IMR-90 (cell line): ENCODE measurements at regions not wholly inside any gene's neighbourhood (a gene's known extent, or its start where the extent isn't known, plus 50 kb on each side); places are given as distances from the start of the nearest gene placed in this dataset.

Experiments used
- ATAC-seq: fragments of 200-7000 bp; cut with Tn5 transposase; 2 replicates; pipeline ENCODE4 v1.9.1; 2020; ENCODE audit warnings: low read depth, mild to moderate bottlenecking, moderate library complexity
- BruUV-seq: library from RNA; stranded (reverse); fragments of 400-500 nt; replicated peaks from 2 replicates; lab custom pipeline; 2021; lab: Mats Ljungman, UMichigan
- CTCF ChIA-PET: fragments of 300-600 bp; formaldehyde crosslinking; extraction: SDS; loops from one replicate; lab custom pipeline; 2021; ENCODE audit warnings: antibody characterized with exemption; lab: Yijun Ruan, JAX
- POLR2A ChIA-PET: fragments of 300-600 bp; sonication (Branson Sonifier 250); formaldehyde crosslinking; loops from one replicate; lab custom pipeline; 2022; ENCODE audit warnings: antibody characterized with exemption; ENCODE audit not compliant: unreplicated experiment; lab: Charles Lee
- DNase-seq: peaks from one replicate; pipeline ENCODE4 v3.0.0; 2013
- H2AFZ ChIP-seq: replicated peaks from 2 replicates; pipeline ENCODE3; 2013; ENCODE audit warnings: low read length, mild to moderate bottlenecking; ENCODE audit not compliant: poor library complexity
- H2AK5ac ChIP-seq: 2 replicates; pipeline ENCODE4 v1.6.1; 2013; ENCODE audit warnings: low read depth, low read length, inconsistent platforms
- H2AK9ac ChIP-seq: replicated peaks from 2 replicates; pipeline ENCODE3; 2013; ENCODE audit warnings: mild to moderate bottlenecking, low read depth, low read length, moderate library complexity; ENCODE audit not compliant: poor library complexity
- H2BK120ac ChIP-seq: 2 replicates; pipeline ENCODE4 v1.6.1; 2013; ENCODE audit warnings: low read depth, low read length, inconsistent platforms
- H2BK15ac ChIP-seq: 3 replicates; pipeline ENCODE4 v1.6.1; 2013; ENCODE audit warnings: low read depth, low read length, inconsistent platforms
- H2BK20ac ChIP-seq: 2 replicates; pipeline ENCODE4 v1.6.1; 2013; ENCODE audit warnings: low read depth, mild to moderate bottlenecking, inconsistent platforms, low read length, moderate library complexity
- H2BK5ac ChIP-seq: 2 replicates; pipeline ENCODE4 v1.6.1; 2013; ENCODE audit warnings: mild to moderate bottlenecking, low read depth, low read length, inconsistent platforms; ENCODE audit not compliant: poor library complexity, severe bottlenecking
- H3K14ac ChIP-seq: replicated peaks from 2 replicates; pipeline ENCODE4 v1.6.1; 2013; ENCODE audit warnings: low read depth, low read length, inconsistent platforms
- H3K18ac ChIP-seq: 2 replicates; pipeline ENCODE4 v1.6.1; 2013; ENCODE audit warnings: low read depth, low read length, control low read depth
- H3K23ac ChIP-seq: 2 replicates; pipeline ENCODE4 v1.6.1; 2013; ENCODE audit warnings: low read depth, low read length, inconsistent platforms
- H3K27ac ChIP-seq: 2 replicates; pipeline ENCODE4 v1.5.1; 2013; ENCODE audit warnings: mild to moderate bottlenecking, control low read depth, low read length; ENCODE audit not compliant: insufficient read depth
- H3K27me3 ChIP-seq: 2 replicates; pipeline ENCODE4 v1.6.1; 2013; ENCODE audit warnings: low read length; ENCODE audit not compliant: control insufficient read depth, insufficient read depth
- H3K36me3 ChIP-seq: 2 replicates; pipeline ENCODE4 v1.6.1; 2013; ENCODE audit warnings: low read length, mixed read lengths; ENCODE audit not compliant: control insufficient read depth, insufficient read depth
- H3K4ac ChIP-seq: 2 replicates; pipeline ENCODE4 v1.6.1; 2013; ENCODE audit warnings: low read depth, low read length, inconsistent platforms
- H3K4me1 ChIP-seq: 2 replicates; pipeline ENCODE4 v1.6.1; 2013; ENCODE audit warnings: low read length, mixed read lengths; ENCODE audit not compliant: control insufficient read depth, insufficient read depth
- H3K4me2 ChIP-seq: 2 replicates; pipeline ENCODE4 v1.6.1; 2013; ENCODE audit warnings: low read depth, mild to moderate bottlenecking, control low read depth, low read length, moderate library complexity
- H3K4me3 ChIP-seq: 2 replicates; pipeline ENCODE4 v1.5.1; 2013; ENCODE audit warnings: low read depth, mild to moderate bottlenecking, control low read depth, low read length, moderate library complexity; ENCODE audit not compliant: insufficient read depth
- H3K56ac ChIP-seq: 2 replicates; pipeline ENCODE4 v1.6.1; 2013; ENCODE audit warnings: low read length, inconsistent platforms; ENCODE audit not compliant: insufficient read depth; ENCODE audit errors: extremely low read depth
- H3K79me1 ChIP-seq, 2 experiments: 2 replicates each; pipeline ENCODE4 v1.6.1; 2013; ENCODE audit warnings: low read length in 2 of 2, inconsistent platforms in 1 of 2, low read depth in 1 of 2
- H3K9ac ChIP-seq: 2 replicates; pipeline ENCODE4 v1.6.1; 2013; ENCODE audit warnings: low read depth, low read length, control low read depth
- H3K9me1 ChIP-seq: 2 replicates; pipeline ENCODE4 v1.6.1; 2013; ENCODE audit warnings: low read length, inconsistent platforms; ENCODE audit not compliant: insufficient read depth
- H3K9me3 ChIP-seq: 2 replicates; pipeline ENCODE4 v1.6.1; 2013; ENCODE audit warnings: low read length; ENCODE audit not compliant: control insufficient read depth, insufficient read depth
- H4K20me1 ChIP-seq: 2 replicates; pipeline ENCODE4 v1.6.1; 2013; ENCODE audit warnings: low read length, inconsistent platforms; ENCODE audit not compliant: insufficient read depth
- H4K5ac ChIP-seq: 2 replicates; pipeline ENCODE4 v1.6.1; 2013; ENCODE audit warnings: mild to moderate bottlenecking, low read depth, low read length, control low read depth
- H4K8ac ChIP-seq, 2 experiments: 2 replicates each; pipeline ENCODE4 v1.6.1; 2013; ENCODE audit warnings: low read depth in 2 of 2, low read length in 2 of 2, control low read depth in 1 of 2, inconsistent platforms in 1 of 2
- H4K91ac ChIP-seq: 2 replicates; pipeline ENCODE4 v1.6.1; 2013; ENCODE audit warnings: low read depth, low read length, inconsistent platforms; ENCODE audit not compliant: insufficient read depth
- BHLHE40 ChIP-seq: fragments of 150-350 bp; IDR thresholded peaks from 2 replicates; pipeline ENCODE4 v1.6.1; 2016; ENCODE audit warnings: mild to moderate bottlenecking, low read depth, low read length
- WGBS, 2 experiments: methylation state at CpG; one replicate each; pipeline versions ENCODE4 v1.1.5 to v1.1.7; 2013; ENCODE audit warnings: missing lambda C conversion rate in 2 of 2; ENCODE audit not compliant: insufficient read length in 1 of 2; ENCODE audit errors: extremely low coverage in 2 of 2; 5-methylcytosine and 5-hydroxymethylcytosine counted together
- dilution Hi-C: fragments of 300-500 bp; cut with HindIII; formaldehyde crosslinking; loops from one replicate; pipeline ENCODE4 v1.14.3; 2018; ENCODE audit warnings: low sequenced_read_pairs; ENCODE audit not compliant: unreplicated experiment
- in situ Hi-C: fragments of 300-500 bp; cut with MboI; formaldehyde crosslinking; loops from 3 replicates; pipeline ENCODE4 v1.14.3; 2019; ENCODE audit warnings: low sequenced_read_pairs, inconsistent platforms, mixed read lengths
- intact Hi-C: fragments of 100-400 bp; cut with micrococcal nuclease; formaldehyde crosslinking; loops from 2 replicates; pipeline ENCODE4 v1.10.0; 2022

DNA sequence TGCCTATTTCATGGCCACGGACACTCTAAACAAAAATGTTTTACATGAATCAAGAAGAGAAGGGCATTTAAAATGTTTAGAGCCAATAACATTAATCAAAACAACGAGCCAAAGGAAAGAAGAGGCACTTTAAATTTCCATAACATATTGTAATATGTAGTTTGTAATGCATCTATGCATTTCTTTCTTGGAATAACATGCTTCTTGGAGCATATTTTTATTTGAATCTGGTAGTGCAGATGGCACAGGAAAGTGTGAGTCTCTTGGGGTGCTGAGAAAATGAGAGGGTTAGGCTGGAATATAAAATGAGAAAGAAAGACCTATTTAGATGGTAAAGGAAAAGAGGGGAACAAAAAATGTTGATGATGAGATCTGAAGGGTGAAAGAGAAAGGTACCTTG, 305.4 kb downstream of the BTBD3 start:
- H2AFZ ChIP-seq = no peak overlapping the region
- no peaks in the 10 kb centered on the region for H4K20me1 ChIP-seq
- no peaks in the 10 kb centered on the region for H3K4me1 ChIP-seq
- no peak overlapping the region for H2AK9ac ChIP-seq
- H3K14ac ChIP-seq = no peak overlapping the region
- H2BK15ac ChIP-seq = no peak overlapping the region
- ChIA-PET CTCF (no interaction called here), POLR2A (no interaction called here)
- no peak overlapping the region for H2BK5ac ChIP-seq
- intact Hi-C loops = no loop called here
- H3K9me3 ChIP-seq = no peaks in the 10 kb centered on the region
- no peak overlapping the region for H4K91ac ChIP-seq
- H3K9ac ChIP-seq = no peak overlapping the region
- H2BK120ac ChIP-seq = no peak overlapping the region
- H4K8ac ChIP-seq = no peak overlapping the region
- DNase-seq (no peak), ATAC-seq (no peak)
- H3K4me3 ChIP-seq = no peak overlapping the region
- no peaks in the 10 kb centered on the region for H3K9me1 ChIP-seq
- no peaks in the 10 kb centered on the region for H3K79me1 ChIP-seq
- H3K36me3 ChIP-seq = no peaks in the 10 kb centered on the region
- no peaks in the 10 kb centered on the region for H3K27me3 ChIP-seq
- TF ChIP-seq BHLHE40 = no peak
- no peak overlapping the region for H3K4ac ChIP-seq
- no CpG with 5 or more reads among the region's 2 CpGs for WGBS, 2 experiments
- in situ Hi-C loops = no loop called here
- H3K56ac ChIP-seq = no peak overlapping the region
- dilution Hi-C loops = no loop called here
- H3K23ac ChIP-seq = no peak overlapping the region
- no peak overlapping the region for H2BK20ac ChIP-seq
- BruUV-seq = no TSS peak
- no peak overlapping the region for H3K18ac ChIP-seq
- H3K27ac ChIP-seq = no peak overlapping the region
- no peak overlapping the region for H2AK5ac ChIP-seq
- H4K5ac ChIP-seq = no peak overlapping the region
- H3K4me2 ChIP-seq = no peak overlapping the region
